GM18499 (cell line): ENCODE measurements at regions not wholly inside any gene's neighbourhood (a gene's known extent, or its start where the extent isn't known, plus 50 kb on each side); places are given as distances from the start of the nearest gene placed in this dataset.

Experiments used
- ATAC-seq: cut with Tn5 transposase; IDR thresholded peaks from one replicate; pipeline ENCODE4 v1.9.1; 2021; ENCODE audit warnings: moderate number of reproducible peaks; ENCODE audit not compliant: insufficient read depth, unreplicated experiment

DNA sequence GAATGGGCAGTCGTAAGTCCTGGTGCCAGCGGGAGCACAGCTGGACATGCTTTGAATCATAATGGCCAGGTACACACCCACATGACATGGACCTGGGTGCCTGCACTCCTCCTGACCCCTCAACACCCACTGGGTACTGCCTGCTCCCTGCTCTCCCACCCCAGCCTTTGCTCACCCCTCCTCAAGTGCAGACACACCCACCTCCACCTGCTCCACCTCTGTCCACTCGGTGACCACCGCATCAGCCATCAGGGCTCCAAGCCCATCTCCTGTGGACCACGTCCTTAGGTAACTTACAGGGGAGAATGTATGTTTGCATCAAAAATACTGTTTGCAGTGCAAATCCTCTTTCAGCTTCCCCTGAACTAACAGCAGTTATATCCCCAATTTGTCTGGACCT, 214.6 kb downstream of the BRD1 start:
- no peak for ATAC-seq

DNA sequence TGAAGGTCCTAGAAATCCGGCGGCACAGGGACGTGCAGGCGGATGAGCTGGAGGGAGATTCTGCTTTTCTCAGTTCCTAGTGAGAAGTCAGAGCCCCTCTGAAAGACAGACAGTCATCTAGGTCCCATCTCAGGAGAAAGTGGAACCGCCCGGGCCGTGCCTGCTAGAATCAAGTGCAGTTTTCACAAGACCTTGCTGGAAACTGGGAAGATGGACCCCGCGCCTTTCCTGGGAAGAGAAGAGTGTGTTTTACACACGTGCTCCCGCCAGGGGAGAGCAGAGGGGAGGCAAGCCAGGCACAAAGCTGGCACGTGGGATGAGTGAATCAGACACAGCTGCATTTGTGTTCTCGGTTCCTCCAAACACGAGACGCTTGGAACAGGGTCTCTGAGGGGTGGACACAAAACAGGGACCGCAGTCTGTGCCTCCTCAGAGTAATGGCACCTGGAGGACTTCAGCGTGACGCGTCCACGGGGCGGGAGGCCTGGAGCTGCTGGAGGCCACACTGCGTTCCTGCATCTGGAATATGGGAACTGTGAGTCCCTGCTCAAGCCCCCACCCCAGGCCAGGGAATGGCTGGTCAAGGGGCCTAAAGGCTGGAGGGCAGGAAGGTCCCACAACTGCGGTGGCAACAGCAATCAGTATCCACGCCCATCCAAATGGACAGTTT, 218.3 kb downstream of the BRD1 start:
- ATAC-seq: no peak

DNA sequence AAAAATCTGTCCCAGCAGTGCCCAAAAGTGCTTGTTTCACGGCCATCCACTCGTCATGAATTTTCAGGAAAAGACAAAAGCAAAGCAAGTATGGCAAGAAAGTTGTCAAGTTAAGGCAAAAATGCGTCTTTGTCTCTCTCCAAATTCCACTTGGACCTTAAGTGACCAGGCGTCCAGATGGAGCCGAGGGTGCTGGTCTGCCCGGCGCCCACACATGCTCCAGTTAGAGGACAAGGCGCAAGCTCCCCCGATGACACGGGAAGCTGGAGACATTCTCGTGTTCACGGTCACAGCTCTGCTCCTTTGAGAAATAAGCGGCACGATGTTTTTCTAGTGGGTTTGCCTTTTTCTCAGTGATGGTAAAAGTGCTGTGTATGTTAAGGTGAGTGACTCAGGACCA, 219.0 kb downstream of the BRD1 start:
- ATAC-seq: no peak

DNA sequence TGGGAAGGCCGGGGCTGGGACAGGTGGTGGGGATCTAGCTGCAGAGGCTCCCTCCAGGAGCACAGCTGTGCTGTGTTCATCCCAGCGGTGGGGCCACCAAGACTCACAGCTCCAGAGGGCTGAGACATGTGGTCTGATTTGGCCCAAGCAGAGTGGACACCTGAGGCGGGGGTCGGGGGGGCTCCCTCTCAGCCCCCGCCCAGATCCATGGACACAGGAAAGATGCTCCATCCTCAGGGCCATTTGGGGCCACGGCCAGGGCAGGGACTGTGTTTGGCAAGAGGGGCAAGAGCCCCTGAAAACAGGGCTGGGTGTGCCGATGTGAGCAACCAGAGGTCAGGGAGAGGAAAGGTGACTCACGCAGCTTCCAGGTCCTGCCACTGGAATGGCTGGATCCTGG, 219.4 kb downstream of the BRD1 start:
- no peak for ATAC-seq

DNA sequence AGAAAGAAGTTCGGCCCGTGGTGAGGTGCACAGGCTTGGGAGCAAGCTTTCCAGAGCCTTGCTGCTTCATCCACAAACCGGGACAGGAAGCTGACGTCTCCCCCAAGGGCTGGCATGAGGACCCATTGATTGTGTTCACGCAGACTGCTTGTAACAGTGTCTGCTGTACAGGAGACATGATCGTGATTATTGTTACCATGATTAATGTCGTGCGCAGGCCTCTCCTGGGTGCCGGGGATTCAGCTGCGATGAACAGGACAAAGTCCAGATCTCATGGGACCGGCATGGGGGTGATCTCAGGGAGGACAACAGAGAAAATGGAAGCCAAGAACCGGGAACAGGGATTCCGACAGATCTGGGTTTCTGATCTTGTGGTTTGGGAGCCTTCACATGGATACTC, 219.9 kb downstream of the BRD1 start:
- no peak for ATAC-seq

DNA sequence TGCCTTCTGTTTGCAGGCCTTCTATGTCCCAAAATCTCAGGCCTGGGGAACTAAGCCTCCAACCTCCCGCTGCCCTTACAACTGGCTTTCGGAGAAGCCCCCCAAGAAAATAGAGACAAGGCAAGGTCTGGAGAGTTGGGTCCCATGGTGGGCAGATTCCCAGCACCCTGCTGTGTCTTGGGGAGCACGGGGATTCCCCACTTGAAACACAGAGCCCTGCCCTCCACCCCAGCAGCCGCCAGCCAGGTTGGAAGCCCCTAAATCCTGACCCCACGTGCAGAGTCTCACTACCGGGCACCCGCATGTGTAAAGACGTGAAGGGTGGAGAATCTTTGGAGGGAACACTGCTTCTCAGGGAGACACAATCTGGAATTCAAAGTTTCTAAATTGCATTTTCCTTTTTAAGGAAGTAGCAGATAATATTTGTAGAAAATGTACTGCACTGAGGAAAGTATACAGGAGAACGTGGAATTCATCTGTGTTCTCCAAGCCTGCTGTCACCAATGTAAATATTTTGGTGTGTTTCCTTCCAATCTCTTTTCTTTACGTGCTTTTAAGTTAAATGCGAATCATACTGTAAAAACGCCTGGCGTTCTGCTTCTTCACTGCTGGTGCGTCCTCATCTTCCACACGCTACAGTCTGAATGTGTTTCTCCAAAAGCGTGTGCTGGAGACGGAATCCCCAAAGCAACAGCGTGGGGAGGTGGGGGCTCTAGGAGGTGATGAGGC, 220.9 kb downstream of the BRD1 start:
- no peak for ATAC-seq

DNA sequence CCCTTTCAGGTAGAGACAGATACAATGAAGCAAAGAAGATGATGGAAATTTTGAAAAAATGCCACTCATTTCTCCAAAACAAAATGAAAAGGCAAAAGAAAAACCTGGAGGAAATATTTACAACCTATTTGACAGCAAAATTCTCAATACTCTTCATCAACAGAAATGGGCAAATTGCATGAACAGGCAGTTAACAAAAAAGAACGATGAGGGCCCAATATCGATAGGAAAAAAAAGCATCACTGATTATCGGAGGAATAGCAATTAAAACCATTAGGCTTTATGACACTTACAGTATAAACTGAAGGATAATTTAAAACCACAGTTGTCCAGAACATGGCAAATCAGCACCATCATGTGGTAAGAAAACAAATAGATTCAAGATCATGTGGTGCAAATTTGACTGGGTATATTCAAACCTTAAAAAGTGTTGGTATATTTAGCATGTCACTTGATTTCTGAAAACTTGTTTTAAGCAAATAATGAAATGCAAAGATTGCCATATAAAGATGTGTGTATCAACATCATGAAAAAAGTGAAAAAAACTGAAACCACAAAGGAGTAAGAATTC, 222.9 kb downstream of the BRD1 start:
- ATAC-seq: no peak

DNA sequence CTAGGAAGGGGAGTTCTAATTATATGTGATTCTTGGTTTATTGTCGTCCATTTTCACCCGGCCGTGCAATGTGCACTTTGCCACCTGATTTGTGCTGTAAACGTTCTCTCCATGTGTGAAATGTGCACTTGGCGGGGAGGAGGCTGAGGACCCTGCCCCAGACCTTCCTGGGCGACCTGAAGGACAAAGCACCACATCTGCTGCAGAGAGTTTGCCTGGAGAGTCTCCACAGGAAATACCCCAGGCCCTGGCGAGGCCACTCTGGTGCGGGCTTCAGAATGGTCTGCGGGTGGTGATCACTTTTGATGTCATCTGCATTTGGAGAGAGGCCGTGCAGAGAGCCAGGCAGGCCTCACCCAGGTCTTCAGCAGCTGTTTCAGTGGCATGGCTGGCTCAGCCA, 224.7 kb downstream of the BRD1 start:
- no peak for ATAC-seq

DNA sequence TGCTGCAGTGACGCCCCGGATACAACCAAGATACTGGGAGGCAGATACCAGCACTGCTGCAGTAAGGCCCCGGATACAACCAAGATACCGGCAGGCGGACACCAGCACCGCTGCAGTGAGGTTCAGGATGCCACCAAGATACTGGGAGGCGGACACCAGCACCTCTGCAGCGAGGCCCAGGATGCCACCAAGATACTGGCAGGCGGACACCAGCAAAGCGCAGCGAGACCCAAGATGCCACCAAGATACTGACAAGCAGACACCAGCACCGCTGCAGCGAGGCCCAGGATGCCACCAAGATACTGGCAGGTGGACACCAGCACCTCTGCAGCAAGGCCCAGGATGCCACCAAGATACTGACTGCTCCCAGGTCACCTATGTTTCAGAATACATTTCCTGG, 225.2 kb downstream of the BRD1 start:
- ATAC-seq: no peak

DNA sequence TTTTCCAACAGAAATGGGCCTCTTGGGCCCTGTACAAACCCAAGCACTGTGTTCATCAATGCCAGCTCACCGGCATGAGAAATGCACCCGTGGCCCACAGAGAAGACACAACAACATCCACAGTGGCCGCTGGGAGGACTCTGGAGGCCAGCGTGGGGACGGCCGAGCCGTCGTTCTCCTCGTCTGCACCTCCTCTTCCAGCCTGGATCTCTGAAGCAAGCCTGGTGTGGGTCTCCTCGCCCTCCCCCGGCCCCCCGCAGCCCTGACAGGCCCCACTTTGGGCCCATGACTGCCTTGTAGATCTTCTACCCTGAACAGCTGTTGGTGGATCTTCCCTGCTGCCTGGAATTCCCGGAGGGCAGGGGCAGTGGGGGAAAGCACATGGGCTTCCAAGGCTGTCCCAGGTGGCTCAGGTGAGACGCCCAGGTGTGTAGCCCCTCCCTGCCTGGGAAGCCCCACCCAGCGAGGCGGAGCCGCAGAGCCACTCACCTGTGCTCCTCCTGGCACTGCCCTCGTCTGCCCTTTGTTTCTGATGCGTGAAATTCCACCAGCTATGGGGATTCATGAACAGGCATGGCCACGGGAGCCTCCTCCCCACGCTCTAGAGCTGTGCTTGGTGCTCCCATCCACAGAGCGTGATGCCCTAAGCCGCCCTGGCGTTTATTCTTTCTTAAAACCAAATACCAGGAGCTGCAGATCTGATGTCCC, 225.9 kb downstream of the BRD1 start:
- no peak for ATAC-seq

DNA sequence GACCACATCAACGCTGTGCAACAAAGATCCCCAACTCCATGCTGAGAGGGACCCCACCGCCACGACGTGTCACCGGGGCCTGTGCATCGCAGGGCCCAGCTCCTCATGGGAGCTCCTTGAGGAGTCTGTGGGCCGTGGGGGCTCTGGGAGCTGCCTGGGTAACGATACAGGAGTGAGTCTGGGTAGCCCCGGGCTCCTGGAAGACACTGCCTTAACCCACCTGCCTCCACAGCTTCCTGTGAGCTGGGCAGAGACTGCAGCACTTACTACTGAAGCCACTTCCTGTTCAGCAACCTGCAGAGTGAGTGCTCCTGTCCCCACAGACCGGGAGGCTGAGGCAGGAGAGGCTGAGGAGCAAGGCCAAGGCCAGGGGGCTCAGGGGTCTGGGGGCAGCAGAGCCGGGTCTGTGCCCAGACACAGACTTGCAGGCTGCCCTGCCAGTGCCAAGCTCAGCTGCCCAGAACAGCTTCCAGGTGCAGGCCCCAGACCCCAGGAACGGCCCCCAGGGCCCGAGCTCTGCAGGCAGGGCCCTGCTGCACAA, 226.7 kb downstream of the BRD1 start:
- ATAC-seq: no peak

DNA sequence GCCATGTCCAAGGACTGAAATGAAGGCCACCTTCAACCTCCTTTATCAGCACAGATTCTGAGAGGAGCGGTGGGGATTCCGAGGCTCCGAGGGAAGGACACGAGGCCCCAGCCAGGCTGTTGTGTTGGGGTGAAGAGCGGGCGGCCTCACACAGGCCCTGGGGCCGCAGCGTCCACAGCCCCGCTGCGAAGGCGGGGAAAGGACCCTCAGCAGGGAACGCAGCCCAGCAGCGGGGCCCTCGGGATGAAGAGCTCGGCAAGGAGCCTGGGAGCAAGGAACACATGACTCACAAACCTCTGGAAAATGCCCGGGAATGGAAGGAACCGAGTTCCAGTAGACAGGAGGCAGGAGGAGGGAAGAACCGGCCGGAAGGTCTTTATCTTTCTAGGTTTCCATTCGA, 227.2 kb downstream of the BRD1 start:
- no peak for ATAC-seq

DNA sequence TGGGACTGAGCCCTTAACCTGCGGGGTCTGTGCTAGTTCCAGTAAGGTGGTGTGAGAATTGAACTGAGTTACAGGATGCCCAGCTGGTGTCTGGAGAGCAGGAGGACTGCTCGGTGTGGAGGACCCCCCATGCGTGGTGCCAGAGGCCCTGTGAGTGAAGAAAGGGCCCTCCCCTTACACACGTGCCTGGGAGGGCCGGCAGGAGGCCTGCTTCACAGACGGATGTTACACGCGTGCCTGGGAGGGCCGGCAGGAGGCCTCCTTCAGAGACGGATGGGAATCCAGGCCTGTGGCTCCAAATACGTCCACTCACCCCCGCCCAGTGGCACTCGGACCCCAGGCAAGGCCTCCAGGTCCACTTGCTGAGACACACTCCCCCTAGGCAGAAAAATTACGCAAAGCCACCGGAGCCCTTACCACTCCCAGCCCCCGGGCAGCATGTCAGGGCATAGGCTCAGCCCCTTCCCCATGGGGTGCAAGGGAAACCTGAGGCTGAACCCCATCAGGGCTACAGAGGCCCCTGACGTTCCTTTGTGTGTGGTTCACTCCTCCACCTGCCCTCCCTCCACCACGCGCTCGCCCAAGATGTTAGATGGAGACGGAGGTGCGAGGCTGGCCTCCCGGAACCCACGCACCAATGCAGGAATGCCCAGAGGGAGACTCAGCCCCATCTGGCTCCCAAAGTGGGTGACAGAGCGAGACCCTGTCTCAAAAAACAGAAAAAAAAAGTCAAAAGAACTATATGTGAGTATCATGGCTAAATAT, 227.8 kb downstream of the BRD1 start:
- no peak for ATAC-seq

DNA sequence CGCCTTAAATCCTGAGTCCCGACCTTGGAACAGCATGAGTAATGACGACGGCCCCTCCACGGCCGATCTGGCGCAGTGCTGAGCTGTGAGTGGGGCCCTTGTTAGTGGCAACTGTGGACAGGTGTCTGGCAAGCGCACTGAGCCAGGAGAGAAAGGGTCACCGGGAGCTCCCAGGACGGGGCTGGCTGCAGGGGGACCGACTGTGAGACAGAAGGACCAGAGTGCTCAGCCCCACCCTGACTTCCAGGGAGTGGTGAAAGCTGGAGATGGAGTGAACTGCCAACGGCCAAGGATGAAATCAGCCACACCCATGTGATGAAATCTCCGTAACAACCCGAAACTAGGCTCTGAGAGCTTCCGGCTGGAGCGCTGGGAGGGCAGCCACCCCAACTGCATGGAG, 228.6 kb downstream of the BRD1 start:
- ATAC-seq: no peak

DNA sequence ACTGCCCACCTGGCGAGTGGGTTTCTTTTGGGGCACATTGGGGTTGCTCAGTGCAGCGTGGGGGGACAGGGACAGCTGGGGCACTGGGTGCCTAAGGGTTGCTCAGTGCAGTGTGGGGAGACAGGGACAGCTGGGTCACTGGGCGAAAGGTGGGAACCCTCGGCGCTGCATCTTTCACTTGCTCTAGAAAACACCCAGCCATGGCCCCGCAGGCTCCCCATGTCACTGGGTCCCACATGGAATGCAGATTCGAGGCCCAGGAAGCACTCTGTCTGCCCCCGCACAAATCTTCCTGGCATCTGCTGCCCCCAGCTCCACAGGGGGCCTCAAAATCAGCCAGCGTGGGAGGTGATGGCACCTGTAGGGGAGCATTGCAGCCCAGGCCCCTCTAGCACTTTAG, 229.3 kb downstream of the BRD1 start:
- no peak for ATAC-seq

DNA sequence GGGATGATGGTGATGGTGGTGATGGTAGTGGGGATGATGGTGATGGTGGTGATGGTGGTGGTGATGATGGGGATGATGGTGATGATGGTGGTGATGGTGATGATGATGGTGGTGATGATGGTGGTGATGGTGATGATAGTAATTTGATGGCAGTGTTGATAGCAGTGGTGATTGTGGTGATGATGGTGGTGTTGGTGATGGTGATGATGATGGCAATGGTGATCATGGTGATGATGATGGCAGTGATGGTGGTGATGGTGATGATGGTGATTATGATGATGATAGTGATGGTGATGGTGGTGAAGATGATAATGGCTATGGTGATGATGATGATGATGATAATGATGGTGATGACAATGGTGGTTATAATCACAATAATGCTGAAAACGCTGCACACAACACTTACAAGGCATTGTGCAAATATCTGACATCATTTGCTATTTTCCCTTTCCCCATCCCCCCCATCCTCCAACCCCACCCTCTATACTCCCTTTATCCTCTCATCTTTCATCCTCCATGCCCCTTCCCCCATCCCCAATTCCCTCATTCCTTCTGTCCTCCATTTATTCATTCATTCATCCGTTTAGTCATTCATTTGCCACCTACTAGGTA, 230.1 kb downstream of the BRD1 start:
- ATAC-seq: no peak

DNA sequence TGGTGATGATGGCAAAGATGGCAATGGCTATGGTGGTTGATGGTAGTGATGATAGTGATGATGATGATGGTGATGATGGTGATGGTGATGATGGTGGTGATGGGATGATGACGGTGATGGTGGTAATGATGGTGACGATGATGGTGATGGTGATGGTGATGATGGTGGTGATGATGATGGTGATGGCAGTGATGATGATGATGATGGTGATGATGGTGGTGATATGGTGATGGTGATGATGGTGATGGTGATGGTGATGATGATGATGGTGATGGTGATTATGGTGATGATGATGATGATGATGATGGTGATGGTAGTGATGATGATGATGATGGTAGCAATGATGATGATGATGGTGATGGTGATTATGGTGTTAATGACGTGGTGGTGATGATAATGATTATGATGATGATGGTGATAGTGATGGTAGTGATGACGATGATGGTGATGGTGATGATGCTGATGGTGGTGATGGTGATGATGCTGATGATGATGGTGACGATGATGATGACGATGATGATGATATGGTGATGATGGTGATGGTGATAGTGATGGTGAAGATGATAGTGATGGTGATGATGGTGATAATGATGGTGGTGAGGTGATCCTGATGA, 232.1 kb downstream of the BRD1 start:
- ATAC-seq: no peak

DNA sequence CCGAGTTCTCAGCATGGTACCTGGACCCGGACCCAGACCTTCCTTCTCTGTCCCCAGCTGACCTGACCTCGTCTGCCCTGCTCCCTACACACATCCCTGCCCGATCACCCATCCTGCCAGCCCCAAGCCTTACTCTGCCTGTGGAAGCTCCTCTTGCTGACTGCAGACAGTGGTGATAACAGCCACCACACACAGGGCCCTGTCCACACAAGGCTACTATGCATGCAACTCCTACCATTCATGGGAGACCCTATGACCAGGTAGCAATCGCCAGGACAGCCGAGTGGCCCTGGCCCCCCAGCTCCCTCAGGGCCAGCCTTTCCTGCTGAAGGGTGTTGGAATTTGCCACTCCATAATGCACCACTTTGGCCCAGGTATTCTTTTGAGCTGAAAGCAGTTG, 233.6 kb downstream of the BRD1 start:
- ATAC-seq: no peak

DNA sequence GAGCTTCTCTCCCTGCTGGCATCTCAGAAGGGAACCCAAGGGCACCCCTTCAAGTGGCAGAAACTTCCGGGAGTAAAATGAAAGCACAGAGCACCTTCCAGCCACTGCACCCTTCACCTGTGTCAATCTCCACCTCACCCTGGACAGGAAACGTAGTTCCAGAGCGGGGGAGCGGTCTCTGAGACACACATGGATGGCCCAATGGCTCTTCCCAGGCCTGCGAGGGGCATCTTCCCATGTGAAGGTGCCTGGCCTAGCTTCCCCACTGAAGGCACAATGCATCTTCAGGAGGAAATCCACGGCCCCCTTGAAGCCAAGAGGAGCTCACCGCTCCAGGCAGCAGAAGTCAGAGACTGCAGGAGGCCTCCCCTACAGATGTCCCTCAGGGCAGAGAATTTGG, 234.2 kb downstream of the BRD1 start:
- no peak for ATAC-seq
